SK-N-SH treated with all-trans-retinoic acid at 6 μM for 48 hours (cell line): ENCODE measurements at regions not wholly inside any gene's neighbourhood (a gene's known extent, or its start where the extent isn't known, plus 50 kb on each side); places are given as distances from the start of the nearest gene placed in this dataset.

Experiments used
- CREB5 ChIP-seq: fragments of 250-450 bp; sonication (Bioruptor Pico); IDR thresholded peaks from 2 replicates; pipeline ENCODE4 v1.5.1; 2020; ENCODE audit warnings: low read depth, mild to moderate bottlenecking, moderate library complexity
- CSRNP3 ChIP-seq: fragments of 250-450 bp; sonication (Bioruptor Pico); IDR thresholded peaks from 2 replicates; pipeline ENCODE4 v1.5.1; 2021; ENCODE audit warnings: mild to moderate bottlenecking, moderate library complexity
- ISL1 ChIP-seq: fragments of 250-450 bp; sonication (Bioruptor Pico); IDR thresholded peaks from 2 replicates; pipeline ENCODE4 v2.1.2; 2022; ENCODE audit warnings: mild to moderate bottlenecking, moderate library complexity
- PATZ1 ChIP-seq: fragments of 250-450 bp; sonication (Bioruptor Pico); IDR thresholded peaks from 2 replicates; pipeline ENCODE4 v1.8.0; 2020; ENCODE audit warnings: mild to moderate bottlenecking, moderate library complexity, borderline replicate concordance
- SNAI2 ChIP-seq: fragments of 250-450 bp; sonication (Bioruptor Pico); IDR thresholded peaks from 2 replicates; pipeline ENCODE4 v1.5.0; 2020; ENCODE audit warnings: mild to moderate bottlenecking, moderate library complexity
- ZNF565 ChIP-seq: fragments of 450-650 bp; formaldehyde crosslinking; conservative IDR thresholded peaks from 2 replicates; pipeline ENCODE4 v1.5.0; 2020; ENCODE audit warnings: low read depth, mild to moderate bottlenecking, moderate library complexity

- TF ChIP-seq CREB5 (no peak), SNAI2 (CRISPR knock-in tag) (no peak), ISL1 (no peak), PATZ1 (CRISPR knock-in tag) (no peak), ZNF565 (CRISPR knock-in tag) (no peak), CSRNP3 (CRISPR knock-in tag) (no peak)
Measured at GRCh38 chr2:199627417-199627816, 169.7 kb upstream of the SATB2 start.
